Mesenchymal stem cell (in vitro differentiated cells and primary cell): ENCODE measurements at regions not wholly inside any gene's neighbourhood (a gene's known extent, or its start where the extent isn't known, plus 50 kb on each side); places are given as distances from the start of the nearest gene placed in this dataset.

Experiments
- DNase-seq: peaks from one replicate; pipeline ENCODE4 v3.0.0-alpha.2; 2013
- H2AFZ ChIP-seq: one replicate; pipeline ENCODE4 v1.6.1; 2013; ENCODE audit warnings: low read depth, mild to moderate bottlenecking, control low read depth, inconsistent platforms, low read length, moderate library complexity
- H2AK5ac ChIP-seq: 2 replicates; pipeline ENCODE4 v1.6.1; 2013; ENCODE audit warnings: low read length, moderate library complexity, mild to moderate bottlenecking, inconsistent platforms; ENCODE audit not compliant: severe bottlenecking
- H2BK120ac ChIP-seq: one replicate; pipeline ENCODE4 v1.6.1; 2013; ENCODE audit warnings: low read depth, mild to moderate bottlenecking, inconsistent platforms, low read length, moderate library complexity
- H2BK12ac ChIP-seq, 2 experiments: one replicate each; pipeline ENCODE4 v1.6.1; 2013; ENCODE audit warnings: inconsistent platforms in 2 of 2, low read length in 2 of 2, mild to moderate bottlenecking in 2 of 2, moderate library complexity in 2 of 2, control low read depth in 1 of 2
- H2BK15ac ChIP-seq: one replicate; pipeline ENCODE4 v1.6.1; 2013; ENCODE audit warnings: mild to moderate bottlenecking, low read depth, inconsistent platforms; ENCODE audit not compliant: poor library complexity, severe bottlenecking
- H2BK5ac ChIP-seq: 2 replicates; pipeline ENCODE4 v1.6.1; 2013; ENCODE audit warnings: low read depth, mild to moderate bottlenecking, low read length, control low read depth, inconsistent platforms; ENCODE audit not compliant: poor library complexity, severe bottlenecking
- H3K14ac ChIP-seq, 2 experiments: one replicate each; pipeline ENCODE4 v1.6.1; 2013; ENCODE audit warnings: inconsistent platforms in 2 of 2, low read length in 2 of 2, control low read depth in 1 of 2, mild to moderate bottlenecking in 1 of 2, moderate library complexity in 1 of 2
- H3K18ac ChIP-seq, 2 experiments: one replicate each; pipeline ENCODE4 v1.6.1; 2013; ENCODE audit warnings: inconsistent platforms in 2 of 2, low read length in 2 of 2, control low read depth in 1 of 2, low read depth in 1 of 2, mild to moderate bottlenecking in 1 of 2
- H3K23ac ChIP-seq, 2 experiments: one replicate each; pipeline ENCODE4 v1.6.1; 2013; ENCODE audit warnings: inconsistent platforms in 2 of 2, low read length in 2 of 2, mild to moderate bottlenecking in 2 of 2, moderate library complexity in 2 of 2, control low read depth in 1 of 2
- H3K27ac ChIP-seq: 2 replicates; pipeline ENCODE4 v1.5.1; 2013; ENCODE audit warnings: mild to moderate bottlenecking, moderate library complexity, low read length, control low read depth, inconsistent platforms; ENCODE audit not compliant: poor library complexity, severe bottlenecking
- H3K27me3 ChIP-seq, 2 experiments: 2 replicates each; pipeline versions ENCODE4 v1.6.1 to v1.7.0; 2013; ENCODE audit warnings: low read length in 2 of 2, mild to moderate bottlenecking in 2 of 2, moderate library complexity in 2 of 2, control low read depth in 1 of 2, inconsistent platforms in 1 of 2; ENCODE audit not compliant: control insufficient read depth in 1 of 2, insufficient read depth in 1 of 2
- H3K36me3 ChIP-seq, 2 experiments: 2 replicates each; pipeline versions ENCODE4 v1.6.1 to v1.7.0; 2013; ENCODE audit warnings: low read length in 2 of 2, control low read depth in 1 of 2, inconsistent platforms in 1 of 2, low read depth in 1 of 2, mild to moderate bottlenecking in 1 of 2; ENCODE audit not compliant: insufficient read depth in 2 of 2, control insufficient read depth in 1 of 2
- H3K4ac ChIP-seq, 2 experiments: one replicate each; pipeline ENCODE4 v1.6.1; 2013; ENCODE audit warnings: inconsistent platforms in 2 of 2, low read length in 2 of 2, mild to moderate bottlenecking in 2 of 2, moderate library complexity in 2 of 2, control low read depth in 1 of 2, low read depth in 1 of 2
- H3K4me1 ChIP-seq: 2 replicates; pipeline ENCODE4 v1.6.1; 2013; ENCODE audit warnings: low read depth, low read length, control low read depth; ENCODE audit not compliant: control insufficient read depth, insufficient read depth
- H3K4me2 ChIP-seq: 2 replicates; pipeline ENCODE4 v1.6.1; 2013; ENCODE audit warnings: low read length, mild to moderate bottlenecking, inconsistent platforms; ENCODE audit not compliant: poor library complexity, severe bottlenecking
- H3K4me3 ChIP-seq, 2 experiments: 2 replicates each; pipeline versions ENCODE4 v1.5.1 to v1.7.0; 2013; ENCODE audit warnings: low read length in 2 of 2, mild to moderate bottlenecking in 2 of 2, control low read depth in 1 of 2, low read depth in 1 of 2; ENCODE audit not compliant: insufficient read depth in 1 of 2
- H3K79me1 ChIP-seq: replicated peaks from 2 replicates; pipeline ENCODE4 v1.6.1; 2013; ENCODE audit warnings: mild to moderate bottlenecking, control low read depth, low read length, inconsistent platforms; ENCODE audit not compliant: poor library complexity, severe bottlenecking
- H3K9ac ChIP-seq: 2 replicates; pipeline ENCODE4 v1.7.0; 2013; ENCODE audit warnings: mild to moderate bottlenecking, low read length, moderate library complexity
- H3K9me3 ChIP-seq: 2 replicates; pipeline ENCODE4 v1.7.0; 2013; ENCODE audit warnings: mild to moderate bottlenecking, low read length; ENCODE audit not compliant: control insufficient read depth
- H4K8ac ChIP-seq: one replicate; pipeline ENCODE4 v1.6.1; 2013; ENCODE audit warnings: inconsistent platforms, mild to moderate bottlenecking, low read length, moderate library complexity
- H4K91ac ChIP-seq: one replicate; pipeline ENCODE4 v1.6.1; 2013; ENCODE audit warnings: mild to moderate bottlenecking, low read length, inconsistent platforms
- WGBS: methylation state at CpG from one replicate; pipeline ENCODE4 v1.1.7; 2013; ENCODE audit warnings: mixed read lengths; 5-methylcytosine and 5-hydroxymethylcytosine counted together

DNA sequence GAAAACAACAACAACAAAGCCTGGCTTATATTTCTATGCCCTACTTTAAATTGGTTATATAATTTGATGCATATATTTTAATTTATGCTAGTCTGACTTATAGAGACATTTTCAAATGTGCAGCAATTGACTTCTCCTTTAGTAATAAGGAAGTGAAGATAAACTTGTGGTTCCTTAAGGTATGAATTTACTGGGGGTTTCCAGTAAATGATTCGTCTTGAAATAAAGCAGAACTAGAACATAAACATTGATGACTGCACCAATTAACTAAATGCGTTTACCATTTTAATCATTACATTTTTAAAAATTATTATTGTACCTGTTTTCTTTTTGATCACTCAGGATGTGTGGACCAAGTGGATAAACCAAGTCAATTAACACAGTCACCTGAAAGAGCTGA, 99.6 kb upstream of the CCSER1 start:
- Histone ChIP-seq H3K4me1 (no peaks in the 10 kb centered on the region), H2BK12ac (no peak overlapping the region), H3K27ac (no peak overlapping the region), H3K18ac (no peak overlapping the region), H3K79me1 (no peaks in the 10 kb centered on the region), H4K8ac (no peak overlapping the region), H3K27me3 (no peaks in the 10 kb centered on the region), H3K4me2 (no peak overlapping the region), H3K14ac (no peak overlapping the region), H2BK15ac (no peak overlapping the region), H2BK120ac (no peak overlapping the region), H3K9ac (no peak overlapping the region), H2AK5ac (no peak overlapping the region), H4K91ac (no peak overlapping the region), H3K36me3 (no peaks in the 10 kb centered on the region), H3K4ac (no peak overlapping the region), H2AFZ (no peak overlapping the region), H3K9me3 (no peaks in the 10 kb centered on the region), H2BK5ac (no peak overlapping the region), H3K4me3 (no peak overlapping the region), H3K23ac (no peak overlapping the region)
- DNase-seq = no peak
- WGBS = no CpG with 5 or more reads among the region's 2 CpGs

DNA sequence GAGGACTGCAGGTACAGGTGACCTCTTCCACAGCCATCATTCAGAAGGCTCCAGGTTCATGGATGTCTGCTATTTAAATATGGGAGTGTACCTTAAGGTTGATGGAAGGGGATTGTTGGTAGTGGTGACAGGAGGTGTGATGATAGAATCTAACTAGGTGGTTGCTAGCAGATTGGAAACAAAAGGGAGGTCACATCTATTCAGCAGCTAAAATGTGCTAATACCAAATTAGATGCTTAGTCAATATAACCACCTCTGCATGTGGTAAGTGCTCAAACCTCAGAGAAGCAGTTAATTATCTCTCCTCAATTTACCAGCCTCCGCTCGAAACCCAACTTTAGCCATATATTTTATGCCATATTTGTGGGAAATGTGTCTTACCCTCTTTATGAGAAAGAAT, 98.7 kb upstream of the CCSER1 start:
- no peaks in the 10 kb centered on the region for H3K9me3 ChIP-seq
- no peak overlapping the region for H3K27ac ChIP-seq
- no peak overlapping the region for H3K14ac ChIP-seq
- H3K36me3 ChIP-seq = no peaks in the 10 kb centered on the region
- H3K79me1 ChIP-seq = no peaks in the 10 kb centered on the region
- no peak overlapping the region for H4K91ac ChIP-seq
- H2AK5ac ChIP-seq = no peak overlapping the region
- no peak overlapping the region for H2BK12ac ChIP-seq
- no peak overlapping the region for H3K23ac ChIP-seq
- DNase-seq = no peak
- H3K4ac ChIP-seq = no peak overlapping the region
- H2BK120ac ChIP-seq = no peak overlapping the region
- H3K27me3 ChIP-seq = no peaks in the 10 kb centered on the region
- no peak overlapping the region for H3K18ac ChIP-seq
- H2BK5ac ChIP-seq = no peak overlapping the region
- no peak overlapping the region for H3K4me2 ChIP-seq
- H3K4me1 ChIP-seq = no peaks in the 10 kb centered on the region
- WGBS = no CpG with 5 or more reads among the region's 2 CpGs
- no peak overlapping the region for H3K9ac ChIP-seq
- no peak overlapping the region for H3K4me3 ChIP-seq
- H2BK15ac ChIP-seq = no peak overlapping the region
- no peak overlapping the region for H2AFZ ChIP-seq
- no peak overlapping the region for H4K8ac ChIP-seq

DNA sequence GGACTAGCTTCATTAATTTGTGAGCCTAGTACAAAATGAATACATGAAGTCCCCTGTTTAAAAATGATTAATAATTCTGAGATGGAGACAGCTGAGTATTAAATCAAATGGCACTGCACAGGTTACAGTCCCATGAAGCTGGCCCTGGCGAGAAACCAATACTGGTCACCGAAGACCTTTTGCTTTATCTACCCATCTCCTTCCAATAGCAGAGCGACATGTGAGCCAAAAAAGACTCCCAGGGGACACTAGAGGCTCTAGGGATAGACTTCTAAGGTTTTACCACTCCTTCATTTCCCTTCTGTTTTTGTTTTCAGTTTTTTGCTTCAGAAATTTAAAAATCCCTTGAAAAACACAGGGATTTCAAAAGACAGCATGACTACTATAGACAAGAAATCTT, 97.0 kb upstream of the CCSER1 start:
- Histone ChIP-seq H2BK12ac (no peak overlapping the region), H3K4me3 (no peak overlapping the region), H3K4me1 (no peaks in the 10 kb centered on the region), H3K27me3 (no peaks in the 10 kb centered on the region), H3K9ac (no peak overlapping the region), H2AFZ (no peak overlapping the region), H3K18ac (no peak overlapping the region), H2BK5ac (no peak overlapping the region), H4K91ac (no peak overlapping the region), H4K8ac (no peak overlapping the region), H3K4me2 (no peak overlapping the region), H2AK5ac (no peak overlapping the region), H2BK15ac (no peak overlapping the region), H3K14ac (no peak overlapping the region), H2BK120ac (no peak overlapping the region), H3K27ac (no peak overlapping the region), H3K23ac (no peak overlapping the region), H3K36me3 (no peaks in the 10 kb centered on the region), H3K79me1 (no peaks in the 10 kb centered on the region), H3K4ac (no peak overlapping the region), H3K9me3 (no peaks in the 10 kb centered on the region)
- DNase-seq = no peak
- 87% methylated on average over 3 of the region's 3 CpGs for WGBS

DNA sequence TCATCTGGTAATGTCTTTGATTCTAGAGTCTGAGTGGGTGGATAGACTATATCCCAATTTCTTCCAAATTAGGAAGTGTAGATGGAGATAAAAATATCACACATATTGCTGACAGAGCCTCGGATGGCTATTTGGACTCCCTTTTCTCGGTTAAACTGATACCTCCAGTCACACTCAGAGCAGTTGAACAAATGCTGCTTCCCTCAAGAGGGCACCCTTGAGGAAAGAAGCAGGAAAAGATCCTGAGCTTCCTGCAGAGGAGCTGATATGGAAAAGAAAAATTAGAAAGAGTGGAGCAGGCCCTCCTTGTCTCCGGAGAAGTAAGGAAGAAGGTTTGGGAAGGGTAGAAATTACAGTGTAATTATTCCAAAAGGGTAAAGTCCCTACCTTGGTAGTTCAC, 96.2 kb upstream of the CCSER1 start:
- Histone ChIP-seq H2AK5ac (no peak overlapping the region), H3K9me3 (no peaks in the 10 kb centered on the region), H3K14ac (no peak overlapping the region), H3K4ac (no peak overlapping the region), H4K8ac (no peak overlapping the region), H3K18ac (no peak overlapping the region), H2BK12ac (no peak overlapping the region), H2BK120ac (no peak overlapping the region), H4K91ac (no peak overlapping the region), H2BK5ac (no peak overlapping the region), H3K4me3 (no peak overlapping the region), H2AFZ (no peak overlapping the region), H3K27me3 (no peaks in the 10 kb centered on the region), H3K27ac (no peak overlapping the region), H3K9ac (no peak overlapping the region), H3K4me1 (no peaks in the 10 kb centered on the region), H3K79me1 (no peaks in the 10 kb centered on the region), H3K36me3 (no peaks in the 10 kb centered on the region), H3K4me2 (no peak overlapping the region), H3K23ac (no peak overlapping the region), H2BK15ac (no peak overlapping the region)
- WGBS = 21% methylated on average over 3 of the region's 3 CpGs
- DNase-seq = no peak
